HUES6 (cell line): ENCODE measurements at regions not wholly inside any gene's neighbourhood (a gene's known extent, or its start where the extent isn't known, plus 50 kb on each side); places are given as distances from the start of the nearest gene placed in this dataset.

ENCODE experiments used
- H3K27ac ChIP-seq: 2 replicates; pipeline ENCODE4 v1.7.0; 2013; ENCODE audit warnings: low read depth, mild to moderate bottlenecking, low read length, inconsistent platforms
- H3K27me3 ChIP-seq: 2 replicates; pipeline ENCODE4 v1.6.1; 2013; ENCODE audit warnings: low read length; ENCODE audit not compliant: control insufficient read depth, insufficient read depth
- H3K36me3 ChIP-seq: 2 replicates; pipeline ENCODE4 v1.6.1; 2013; ENCODE audit warnings: low read length; ENCODE audit not compliant: control insufficient read depth, insufficient read depth
- H3K4me1 ChIP-seq: 2 replicates; pipeline ENCODE4 v1.6.1; 2013; ENCODE audit warnings: low read length; ENCODE audit not compliant: control insufficient read depth, insufficient read depth
- H3K4me3 ChIP-seq: 2 replicates; pipeline ENCODE4 v1.5.1; 2013; ENCODE audit warnings: low read depth, low read length
- H3K9ac ChIP-seq: one replicate; pipeline ENCODE4 v1.6.1; 2013; ENCODE audit warnings: mild to moderate bottlenecking, low read length
- H3K9me3 ChIP-seq: 2 replicates; pipeline ENCODE4 v1.6.1; 2013; ENCODE audit warnings: low read depth, low read length; ENCODE audit not compliant: control insufficient read depth, insufficient read depth

- no peaks in the 10 kb centered on the region for H3K36me3 ChIP-seq
- no peaks in the 10 kb centered on the region for H3K27me3 ChIP-seq
- no peaks in the 10 kb centered on the region for H3K9me3 ChIP-seq
- H3K4me1 ChIP-seq: no peaks in the 10 kb centered on the region
- no peak overlapping the region for H3K9ac ChIP-seq
- no peak overlapping the region for H3K4me3 ChIP-seq
- H3K27ac ChIP-seq: no peak overlapping the region
These were observed 186.4 kb upstream of the ZC3H15 start for GRCh38 chr2:186299610-186300009.

- Histone ChIP-seq H3K27me3 (no peaks in the 10 kb centered on the region), H3K4me3 (no peak overlapping the region), H3K9ac (no peak overlapping the region), H3K36me3 (no peaks in the 10 kb centered on the region), H3K9me3 (no peaks in the 10 kb centered on the region), H3K27ac (no peak overlapping the region), H3K4me1 (peaks cover 15% of the 10 kb centered on the region)
These were observed 183.8 kb upstream of the ZC3H15 start for GRCh38 chr2:186302263-186302662.

- Histone ChIP-seq H3K4me1 (peaks cover 23% of the 10 kb centered on the region), H3K36me3 (no peaks in the 10 kb centered on the region), H3K9me3 (no peaks in the 10 kb centered on the region), H3K27ac (no peak overlapping the region), H3K9ac (no peak overlapping the region), H3K4me3 (no peak overlapping the region), H3K27me3 (no peaks in the 10 kb centered on the region)
These were observed 183.0 kb upstream of the ZC3H15 start for GRCh38 chr2:186303091-186303490.

GRCh38 chr2:186304064-186304463, 182.0 kb upstream of the ZC3H15 start:
- Histone ChIP-seq H3K27me3 (no peaks in the 10 kb centered on the region), H3K9me3 (no peaks in the 10 kb centered on the region)

GRCh38 chr2:186306754-186307153, 179.3 kb upstream of the ZC3H15 start:
- Histone ChIP-seq H3K36me3 (no peaks in the 10 kb centered on the region), H3K27ac (no peak overlapping the region), H3K9me3 (0 out of 2 replicates have a peak, but pooled peaks cover 8% of the 10 kb centered on the region), H3K9ac (no peak overlapping the region), H3K27me3 (no peaks in the 10 kb centered on the region), H3K4me3 (no peak overlapping the region), H3K4me1 (peaks cover 26% of the 10 kb centered on the region)

More at GRCh38 chr2:186304064-186304463, 182.0 kb upstream of the ZC3H15 start:
- Histone ChIP-seq H3K9ac (no peak overlapping the region), H3K36me3 (no peaks in the 10 kb centered on the region), H3K27ac (no peak overlapping the region), H3K4me3 (no peak overlapping the region), H3K4me1 (peaks cover 26% of the 10 kb centered on the region)

- Histone ChIP-seq H3K9ac (no peak overlapping the region), H3K9me3 (peaks cover 11% of the 10 kb centered on the region), H3K4me1 (peaks cover 26% of the 10 kb centered on the region), H3K27me3 (no peaks in the 10 kb centered on the region), H3K4me3 (no peak overlapping the region), H3K36me3 (no peaks in the 10 kb centered on the region), H3K27ac (peak overlapping the region; percentile 52; the same call in 1 of the 2 replicates)
These were observed 178.2 kb upstream of the ZC3H15 start for GRCh38 chr2:186307871-186308270.

- H3K27ac ChIP-seq: peak overlapping the region; percentile 52; the same call in 1 of the 2 replicates
These were observed 177.7 kb upstream of the ZC3H15 start for GRCh38 chr2:186308347-186308746.

GRCh38 chr2:186309901-186310300, 176.2 kb upstream of the ZC3H15 start:
- Histone ChIP-seq H3K9me3 (peaks cover 15% of the 10 kb centered on the region), H3K36me3 (no peaks in the 10 kb centered on the region), H3K4me1 (peaks cover 26% of the 10 kb centered on the region), H3K27me3 (no peaks in the 10 kb centered on the region), H3K9ac (no peak overlapping the region), H3K27ac (no peak overlapping the region), H3K4me3 (no peak overlapping the region)

More at GRCh38 chr2:186308347-186308746, 177.7 kb upstream of the ZC3H15 start:
- H3K9ac ChIP-seq: no peak overlapping the region
- H3K9me3 ChIP-seq: peaks cover 15% of the 10 kb centered on the region
- no peaks in the 10 kb centered on the region for H3K27me3 ChIP-seq
- peaks cover 26% of the 10 kb centered on the region for H3K4me1 ChIP-seq
- no peak overlapping the region for H3K4me3 ChIP-seq
- H3K36me3 ChIP-seq: no peaks in the 10 kb centered on the region

GRCh38 chr2:186319105-186319504, 167.0 kb upstream of the ZC3H15 start:
- Histone ChIP-seq H3K36me3 (no peaks in the 10 kb centered on the region), H3K27ac (no peak overlapping the region), H3K4me3 (no peak overlapping the region), H3K27me3 (no peaks in the 10 kb centered on the region), H3K9me3 (0 out of 2 replicates have a peak, but pooled peaks cover 2% of the 10 kb centered on the region), H3K9ac (no peak overlapping the region), H3K4me1 (no peaks in the 10 kb centered on the region)

- Histone ChIP-seq H3K36me3 (no peaks in the 10 kb centered on the region), H3K27me3 (no peaks in the 10 kb centered on the region), H3K27ac (no peak overlapping the region), H3K9ac (no peak overlapping the region), H3K9me3 (no peaks in the 10 kb centered on the region), H3K4me3 (no peak overlapping the region), H3K4me1 (peaks cover 21% of the 10 kb centered on the region; the same call in 1 of the 2 replicates)
These were observed 160.1 kb upstream of the ZC3H15 start for GRCh38 chr2:186325827-186326535.

GRCh38 chr2:186327251-186327868, 158.7 kb upstream of the ZC3H15 start:
- Histone ChIP-seq H3K4me1 (peaks cover 21% of the 10 kb centered on the region; the same call in 1 of the 2 replicates), H3K27me3 (no peaks in the 10 kb centered on the region), H3K36me3 (no peaks in the 10 kb centered on the region), H3K4me3 (no peak overlapping the region), H3K27ac (peak overlapping the region; percentile 57; the same call in 1 of the 2 replicates), H3K9me3 (no peaks in the 10 kb centered on the region), H3K9ac (no peak overlapping the region)
